ENCODE measurements at regions not wholly inside any gene's neighbourhood (a gene's known extent, or its start where the extent isn't known, plus 50 kb on each side); places are given as distances from the start of the nearest gene placed in this dataset.
"Not testable (repeated sequence)": the region's sequence is repeated elsewhere in the genome, so short reads cannot be mapped to it uniquely, and the experiment has no call there.

DNA sequence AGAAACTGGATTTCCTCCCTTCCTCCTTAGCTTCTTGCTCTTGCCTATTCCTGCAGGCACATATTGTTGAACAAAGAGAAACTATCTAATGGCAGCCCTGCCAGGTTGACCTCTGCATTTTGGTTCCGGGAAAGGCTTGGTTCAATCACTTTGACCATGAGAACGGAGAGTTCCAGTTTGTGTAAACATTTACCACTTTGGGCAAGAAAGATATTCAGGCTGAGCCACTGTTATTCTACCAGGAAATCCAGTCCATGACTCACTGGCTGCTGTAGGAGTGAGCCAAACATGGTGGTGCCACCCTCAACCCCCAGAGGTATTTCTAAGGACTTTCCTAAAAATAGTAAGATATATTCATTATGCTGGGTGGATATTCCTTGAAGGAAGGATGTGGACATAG is 242.2 kb upstream of the OR4E1 start:
- DNase-seq (ENCODE audit: low read depth) = no peak

DNA sequence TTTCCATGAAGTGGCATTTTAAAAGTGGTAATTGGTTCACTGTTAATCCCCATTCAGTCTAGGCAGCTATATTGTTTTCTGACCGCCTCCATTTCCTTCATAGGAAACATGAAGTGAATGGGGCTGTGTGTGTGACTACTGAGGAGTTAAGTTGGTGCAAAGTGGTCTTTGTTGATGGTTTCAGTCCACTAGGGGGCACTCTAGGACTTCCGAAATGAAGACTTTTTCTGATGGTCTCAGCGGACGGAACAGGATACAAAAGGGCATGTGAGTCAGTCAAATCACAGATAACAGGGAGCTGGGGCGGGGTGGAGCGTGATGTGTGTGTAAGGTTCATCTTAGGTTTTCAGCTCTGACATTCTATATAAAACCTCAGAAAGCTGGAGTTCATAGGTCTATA is 240.1 kb upstream of the OR4E1 start:
- DNase-seq (ENCODE audit: low read depth) = no peak

DNA sequence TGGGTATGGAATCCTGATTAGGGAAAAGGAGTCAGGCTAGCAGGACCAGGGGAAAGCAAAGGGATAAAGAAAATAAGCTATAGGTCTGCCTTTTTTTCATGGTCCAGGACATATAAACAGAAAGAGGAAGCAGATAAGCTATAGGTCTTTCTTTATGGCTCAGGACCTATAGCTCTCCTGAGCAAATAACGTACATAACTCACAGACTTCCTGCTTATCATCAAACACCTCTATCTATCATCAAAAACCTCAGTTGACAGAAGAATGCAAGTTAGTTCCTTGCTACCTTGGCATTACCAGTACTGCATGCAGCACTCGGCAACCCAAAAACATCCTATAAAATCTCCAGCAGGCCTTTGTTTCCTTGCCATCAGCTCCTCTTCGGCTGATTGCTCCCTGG is 238.7 kb upstream of the OR4E1 start:
- DNase-seq (ENCODE audit: low read depth) = no peak

DNA sequence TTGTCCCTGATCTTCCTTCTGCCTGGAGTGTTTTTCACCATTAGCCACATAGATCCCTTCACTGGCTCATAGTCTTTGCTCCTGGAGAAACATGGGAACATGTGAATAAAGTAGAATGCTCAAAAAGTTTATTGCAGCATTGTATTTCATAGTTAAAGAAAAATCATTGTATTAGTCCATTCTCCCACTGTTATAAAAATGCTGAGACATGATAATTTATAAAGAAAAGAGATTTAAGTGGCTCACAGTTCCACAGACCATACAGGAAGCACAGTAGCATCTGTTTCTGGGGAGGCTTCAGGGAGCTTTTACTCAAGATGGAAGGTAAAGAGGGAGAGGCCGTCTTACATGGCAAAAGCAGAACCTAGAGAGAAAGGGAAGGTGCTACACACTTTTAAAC is 238.3 kb upstream of the OR4E1 start:
- no peak for DNase-seq (ENCODE audit: low read depth)

DNA sequence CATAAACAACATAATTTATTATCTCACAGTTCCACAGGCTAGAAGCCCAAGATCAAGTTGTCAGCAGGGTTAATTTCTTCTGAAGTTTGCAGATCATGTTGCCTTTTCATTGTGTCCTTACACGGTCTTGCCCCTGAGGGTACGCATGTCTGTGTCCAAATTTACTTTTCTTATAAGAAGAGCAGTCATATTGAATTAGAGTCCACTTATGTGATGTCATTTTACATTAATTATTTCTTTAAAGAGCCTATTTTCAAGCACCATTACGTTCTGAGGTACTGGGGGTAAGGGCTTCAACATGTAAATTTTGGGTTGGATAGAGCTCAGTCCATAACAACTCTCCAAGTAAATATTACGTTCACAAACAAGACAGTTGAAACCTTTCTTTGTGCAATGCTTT is 236.6 kb upstream of the OR4E1 start:
- DNase-seq (ENCODE audit: low read depth) = no peak

DNA sequence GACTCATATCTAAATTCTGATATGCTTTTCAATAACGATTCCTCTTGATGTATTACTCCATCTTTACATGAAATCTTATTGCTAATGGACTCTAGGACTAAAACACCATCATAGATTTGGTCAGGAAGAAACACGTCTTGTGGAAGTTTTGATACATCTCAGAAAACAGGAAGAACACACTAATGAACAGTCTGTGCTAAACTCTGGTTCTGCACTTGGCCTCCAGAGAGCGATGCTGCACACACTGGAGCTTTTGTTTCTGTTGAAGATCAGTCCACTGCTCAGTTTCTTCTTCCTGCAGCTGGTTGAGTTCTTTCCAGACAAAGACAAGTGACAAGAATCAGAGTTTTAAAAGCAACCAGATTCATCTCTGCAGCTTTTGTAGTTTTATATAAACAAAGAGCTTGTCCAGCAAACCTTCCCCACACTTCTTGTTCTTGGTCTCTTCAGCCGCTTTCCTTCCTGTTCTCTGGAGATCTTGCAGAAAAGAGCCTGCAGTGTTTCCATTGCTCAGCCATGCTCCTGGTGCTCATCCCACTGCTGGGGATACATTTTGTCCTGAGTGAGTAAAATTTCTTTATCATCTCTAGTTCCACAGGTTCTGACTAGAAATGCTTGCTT is 229.1 kb upstream of the OR4E1 start:
- no peak for DNase-seq (ENCODE audit: low read depth)

DNA sequence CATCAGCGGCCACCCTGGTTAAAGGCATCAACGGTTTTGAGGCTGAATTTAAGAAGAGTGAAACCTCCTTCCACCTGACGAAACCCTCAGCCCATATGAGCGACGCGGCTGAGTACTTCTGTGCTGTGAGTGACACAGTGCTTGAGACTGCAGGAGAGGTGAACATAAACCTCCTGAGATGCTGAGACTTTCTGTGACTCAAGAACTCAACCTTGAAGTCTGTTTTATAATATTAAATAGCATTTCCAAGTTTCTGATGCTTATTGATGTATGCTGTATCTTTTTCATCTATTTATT is 221.2 kb upstream of the OR4E1 start:
- DNase-seq (ENCODE audit: low read depth) = not testable (repeated sequence)

DNA sequence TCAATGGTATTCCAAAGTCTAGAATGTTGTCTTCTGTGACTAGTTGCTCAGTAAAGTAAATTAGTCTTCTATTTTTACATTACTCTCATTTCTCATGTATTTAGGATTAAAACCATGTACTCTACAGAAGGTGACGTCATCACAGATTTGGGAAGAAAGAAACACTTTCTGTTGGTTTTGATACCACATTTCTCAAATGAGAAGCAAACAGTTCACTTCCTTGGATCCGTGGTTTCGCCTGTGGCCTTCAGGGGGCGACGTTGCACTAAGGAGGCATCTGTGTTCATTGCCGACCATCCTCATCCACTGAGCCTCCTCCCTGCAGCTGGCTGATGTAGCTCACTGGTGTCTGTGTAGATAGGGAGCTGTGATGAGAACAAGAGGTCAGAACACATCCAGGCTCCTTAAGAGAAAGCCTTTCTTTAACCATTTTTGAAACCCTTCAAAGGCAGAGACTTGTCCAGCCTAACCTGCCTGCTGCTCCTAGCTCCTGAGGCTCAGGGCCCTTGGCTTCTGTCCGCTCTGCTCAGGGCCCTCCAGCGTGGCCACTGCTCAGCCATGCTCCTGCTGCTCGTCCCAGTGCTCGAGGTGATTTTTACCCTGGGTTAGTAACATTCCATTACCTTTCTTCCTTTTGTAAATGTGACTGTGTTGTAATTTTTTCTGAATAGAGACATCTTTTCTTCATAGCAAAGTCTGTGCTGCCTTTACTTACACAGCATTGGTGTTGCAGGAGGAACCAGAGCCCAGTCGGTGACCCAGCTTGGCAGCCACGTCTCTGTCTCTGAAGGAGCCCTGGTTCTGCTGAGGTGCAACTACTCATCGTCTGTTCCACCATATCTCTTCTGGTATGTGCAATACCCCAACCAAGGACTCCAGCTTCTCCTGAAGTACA is 220.6 kb upstream of the OR4E1 start:
- no peak for DNase-seq (ENCODE audit: low read depth)

DNA sequence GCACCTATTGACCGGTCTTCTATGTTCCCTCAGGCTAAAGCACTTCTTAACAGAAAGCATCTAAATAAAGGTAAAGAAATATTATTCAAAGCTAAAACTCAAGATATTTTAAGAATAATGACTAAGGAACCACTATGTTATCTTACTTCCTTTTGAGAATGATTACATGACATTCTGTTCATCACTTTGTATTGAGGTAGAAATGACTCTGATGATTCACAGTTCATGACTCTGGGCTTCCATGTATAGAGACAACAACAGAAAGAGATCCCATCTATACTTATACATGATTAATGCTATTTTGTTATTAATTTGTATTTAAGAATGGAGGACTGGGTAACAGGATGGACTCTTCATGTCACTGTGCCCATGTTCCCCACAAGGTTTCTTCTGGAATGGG is 218.3 kb upstream of the OR4E1 start:
- DNase-seq (ENCODE audit: low read depth) = no peak

DNA sequence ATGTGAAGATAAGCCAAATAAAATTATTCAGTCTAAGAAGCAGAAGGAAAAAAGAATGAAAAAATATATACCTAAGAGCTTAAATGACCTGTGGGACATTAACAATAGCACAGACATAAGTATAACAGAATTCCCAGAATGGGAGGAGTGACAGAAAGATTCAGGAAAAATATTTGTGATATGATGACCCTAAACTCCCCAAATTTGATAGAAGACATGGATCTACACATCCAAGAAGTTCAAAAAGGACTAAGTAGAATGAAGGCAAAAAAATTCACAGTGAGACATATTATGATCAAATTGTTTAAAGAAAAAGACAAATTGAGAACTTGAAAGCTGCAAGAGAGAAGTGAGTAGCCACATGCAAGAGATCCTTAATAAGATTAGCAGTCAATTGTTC is 211.4 kb upstream of the OR4E1 start:
- no peak for DNase-seq (ENCODE audit: low read depth)

DNA sequence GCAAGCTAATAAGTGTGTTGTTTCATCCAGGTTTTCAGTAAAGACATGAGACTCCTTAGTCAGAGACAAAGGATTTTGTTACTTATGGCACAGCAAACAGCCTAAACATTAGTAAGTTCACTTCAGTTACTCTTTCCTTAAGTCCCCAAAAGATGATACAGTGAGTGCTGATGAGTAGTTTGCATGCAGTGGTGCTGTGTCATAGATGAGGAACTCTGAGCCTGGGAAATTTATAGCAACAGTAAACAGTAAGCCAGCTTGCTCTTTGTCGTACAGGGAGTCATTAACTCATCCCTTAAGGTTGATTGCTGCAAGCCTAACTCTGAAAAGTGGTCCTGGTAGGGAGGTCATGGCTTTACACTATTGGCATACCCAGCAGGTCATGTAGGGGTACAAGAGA is 208.6 kb upstream of the OR4E1 start:
- no peak for DNase-seq (ENCODE audit: low read depth)

DNA sequence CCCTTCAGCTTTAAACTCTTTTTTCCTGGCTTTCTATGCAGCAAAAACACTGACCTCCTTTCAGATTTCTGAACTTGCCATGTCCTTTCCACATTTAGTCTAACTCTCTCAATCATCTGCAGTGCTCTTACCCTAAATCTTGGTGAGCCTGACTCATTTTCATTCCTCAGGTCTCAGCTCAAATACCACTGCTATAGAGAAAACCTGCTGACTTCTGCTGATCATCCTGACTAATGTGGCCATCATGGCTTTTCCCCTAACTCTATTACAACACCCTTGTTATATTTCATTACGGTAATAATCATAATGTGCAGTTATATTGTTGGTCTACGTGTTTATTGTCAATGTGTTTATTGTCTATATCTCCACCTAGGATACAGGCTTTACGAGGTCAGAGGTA is 207.3 kb upstream of the OR4E1 start:
- DNase-seq (ENCODE audit: low read depth) = no peak

DNA sequence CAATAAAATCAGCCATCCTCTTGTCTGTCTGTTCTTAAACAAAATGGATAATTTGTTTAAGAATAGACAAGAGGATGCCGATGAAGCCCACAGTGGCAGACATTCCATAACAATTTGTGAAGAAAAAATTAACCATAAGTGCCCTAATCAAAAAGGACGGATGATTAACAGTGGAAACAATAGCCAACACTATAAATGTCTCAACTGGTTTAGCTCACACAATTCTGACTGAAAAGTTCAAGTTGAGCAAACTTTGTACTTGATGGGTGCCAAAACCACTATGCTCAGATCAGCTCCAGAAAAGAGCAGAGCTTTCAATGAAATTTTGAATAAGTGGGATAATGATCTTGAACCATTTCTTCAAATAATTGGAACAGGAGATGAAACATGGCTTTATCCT is 202.2 kb upstream of the OR4E1 start:
- DNase-seq (ENCODE audit: low read depth) = no peak

DNA sequence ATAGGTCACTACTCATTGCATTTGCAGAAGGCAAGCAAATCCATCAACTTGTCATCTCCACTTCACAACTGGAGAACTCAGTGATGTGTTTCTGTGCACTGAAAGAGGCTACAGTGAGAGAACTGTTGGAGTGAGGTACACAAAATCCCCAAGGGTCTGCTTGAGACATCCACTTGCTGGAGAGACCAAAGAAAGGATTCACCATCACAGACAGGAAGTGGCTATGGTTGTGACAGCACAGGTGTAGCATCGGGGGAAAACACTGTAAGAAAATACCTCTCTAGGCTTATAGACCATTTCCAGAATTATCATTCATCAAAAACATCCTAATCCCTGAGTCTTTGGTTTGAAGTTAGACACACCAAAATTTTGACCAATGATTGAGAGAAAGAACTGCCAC is 201.3 kb upstream of the OR4E1 start:
- DNase-seq (ENCODE audit: low read depth) = no peak

DNA sequence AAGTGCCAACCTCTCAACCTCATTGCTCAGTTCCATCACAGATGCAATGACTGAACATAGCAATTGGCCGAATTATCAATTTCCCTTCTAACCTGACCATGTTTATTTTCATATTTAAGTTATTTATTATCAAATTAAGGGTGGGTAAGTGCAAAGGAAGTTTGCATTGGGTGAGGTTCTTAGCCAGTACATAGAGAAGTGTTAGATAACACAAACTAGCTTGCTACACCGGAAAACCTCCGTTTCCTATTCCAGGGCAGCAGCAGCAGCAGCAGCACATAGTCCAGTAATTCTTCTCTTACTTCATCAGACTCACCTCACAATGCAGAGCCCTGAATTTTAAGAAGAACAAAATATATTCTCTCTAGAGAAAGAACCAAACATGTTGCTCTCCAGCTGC is 200.5 kb upstream of the OR4E1 start:
- DNase-seq (ENCODE audit: low read depth) = no peak

DNA sequence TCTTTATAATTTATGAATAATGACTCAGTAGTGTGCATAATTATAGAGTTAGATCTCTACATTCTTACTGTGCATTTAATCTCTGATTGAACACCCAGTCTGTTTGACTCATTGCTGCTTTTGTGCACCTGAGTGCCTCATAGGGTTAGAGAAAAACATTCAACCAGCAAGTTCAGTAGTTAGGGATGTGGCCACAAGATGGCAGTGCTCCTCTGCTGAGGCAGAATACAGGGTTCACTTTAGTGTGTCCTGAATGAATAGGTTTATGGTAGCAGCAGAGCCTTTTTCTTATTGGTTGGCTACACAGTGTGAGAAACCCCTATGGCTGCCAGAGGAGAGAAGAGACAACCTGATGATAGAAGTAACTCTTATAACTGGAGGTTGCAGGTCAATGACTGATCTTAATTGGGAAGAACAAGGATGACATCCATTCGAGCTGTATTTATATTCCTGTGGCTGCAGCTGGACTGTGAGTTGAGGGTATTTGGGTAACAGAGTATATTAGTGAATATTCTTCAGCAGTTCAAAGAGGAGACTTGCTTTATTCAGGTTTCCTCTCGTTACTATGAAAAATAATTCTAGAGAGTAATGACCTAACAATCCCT is 194.9 kb upstream of the OR4E1 start:
- DNase-seq (ENCODE audit: low read depth) = no peak

DNA sequence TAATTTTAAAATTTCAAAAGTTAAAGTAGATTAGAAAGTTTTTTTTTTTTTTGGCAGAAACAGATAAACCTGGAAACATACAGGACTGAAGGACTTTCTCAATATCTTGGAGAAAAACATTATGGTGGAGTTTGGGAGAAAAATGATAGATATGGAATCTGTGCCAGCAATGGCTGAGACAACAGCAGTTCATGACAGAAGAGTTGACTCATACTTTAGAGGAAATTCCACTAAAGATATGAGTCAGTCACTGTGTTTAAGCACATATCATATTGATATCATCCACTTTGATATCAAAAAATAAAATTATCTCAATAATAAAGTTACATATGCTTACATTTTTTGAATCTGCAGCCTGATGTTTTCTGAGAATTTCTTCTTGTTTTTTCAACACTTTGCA is 193.9 kb upstream of the OR4E1 start:
- DNase-seq (ENCODE audit: low read depth) = no peak

DNA sequence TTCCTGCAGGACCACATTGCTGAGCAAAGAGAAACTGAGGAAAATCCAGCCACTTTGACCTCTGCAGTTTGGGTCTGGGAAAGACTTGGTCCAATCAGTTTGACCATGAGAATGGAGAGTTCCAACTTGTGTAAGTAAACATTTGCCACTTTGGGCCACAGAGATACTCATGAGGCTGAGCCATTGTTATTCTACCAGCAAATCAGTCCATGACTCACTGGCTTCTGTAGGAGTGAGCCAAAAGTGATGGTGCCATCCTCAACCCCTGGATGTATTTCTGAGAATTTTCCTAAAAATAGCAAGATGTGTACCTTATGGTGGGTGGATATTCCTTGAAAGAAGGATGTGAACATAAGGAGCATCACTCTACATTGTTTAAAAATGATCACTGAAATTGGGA is 192.9 kb upstream of the OR4E1 start:
- DNase-seq (ENCODE audit: low read depth) = no peak

DNA sequence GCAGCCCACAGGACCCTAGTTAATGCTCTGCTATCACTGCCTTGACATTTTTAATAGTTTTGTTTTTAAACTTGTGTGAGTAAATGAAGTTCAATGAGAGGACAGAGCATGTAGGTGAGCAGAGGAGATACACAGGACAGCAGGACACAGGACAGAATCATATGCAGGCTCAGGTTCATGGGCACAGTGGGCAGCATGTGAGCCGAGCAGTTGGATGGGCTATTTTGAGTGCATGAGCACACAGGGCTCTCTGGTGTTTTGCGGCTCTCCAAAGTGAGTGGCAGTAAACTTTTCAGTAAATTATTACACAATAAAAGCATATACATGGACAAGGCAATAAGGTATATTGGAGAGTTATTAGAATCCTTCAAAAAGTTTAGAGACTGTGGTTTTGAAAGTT is 189.7 kb upstream of the OR4E1 start:
- no peak for DNase-seq (ENCODE audit: low read depth)

DNA sequence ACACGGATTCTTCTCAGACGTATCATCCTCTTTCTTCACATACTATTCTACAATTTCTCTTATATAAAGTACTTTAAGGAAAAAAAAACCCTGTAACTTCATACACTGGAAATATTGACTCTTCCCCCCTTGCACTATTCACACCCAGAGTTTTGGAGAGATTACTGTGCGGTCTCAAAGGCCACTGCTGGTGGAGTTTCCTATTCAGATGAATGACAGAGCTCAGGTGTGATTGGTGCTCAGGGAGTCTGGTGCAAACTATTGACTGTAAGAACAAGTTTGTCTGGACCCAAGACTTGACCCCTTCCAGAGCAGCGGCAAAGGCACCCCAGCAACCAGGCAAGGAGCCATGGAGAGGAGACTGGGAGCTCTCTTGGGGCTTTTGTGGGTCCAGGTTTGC is 187.5 kb upstream of the OR4E1 start:
- DNase-seq (ENCODE audit: low read depth) = no peak

DNA sequence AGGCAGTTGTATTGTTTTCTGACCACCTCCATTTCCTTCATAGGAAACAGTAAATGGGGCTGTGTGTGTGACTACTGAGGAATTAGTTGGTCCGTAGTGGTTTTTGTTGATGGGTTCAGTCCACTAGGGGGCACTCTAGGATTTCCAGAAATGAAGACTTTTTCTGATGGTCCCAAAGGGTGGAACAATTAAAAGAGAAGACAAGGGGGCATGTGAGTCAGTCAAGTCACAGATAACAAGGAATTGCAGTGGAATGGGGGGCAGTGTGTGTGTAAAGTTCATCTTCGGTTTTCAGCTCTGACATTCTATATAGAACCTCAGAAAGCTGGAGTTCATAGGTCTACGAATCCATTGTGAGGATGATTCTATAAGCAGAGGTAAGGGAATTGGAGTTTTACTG is 186.6 kb upstream of the OR4E1 start:
- DNase-seq (ENCODE audit: low read depth) = no peak

DNA sequence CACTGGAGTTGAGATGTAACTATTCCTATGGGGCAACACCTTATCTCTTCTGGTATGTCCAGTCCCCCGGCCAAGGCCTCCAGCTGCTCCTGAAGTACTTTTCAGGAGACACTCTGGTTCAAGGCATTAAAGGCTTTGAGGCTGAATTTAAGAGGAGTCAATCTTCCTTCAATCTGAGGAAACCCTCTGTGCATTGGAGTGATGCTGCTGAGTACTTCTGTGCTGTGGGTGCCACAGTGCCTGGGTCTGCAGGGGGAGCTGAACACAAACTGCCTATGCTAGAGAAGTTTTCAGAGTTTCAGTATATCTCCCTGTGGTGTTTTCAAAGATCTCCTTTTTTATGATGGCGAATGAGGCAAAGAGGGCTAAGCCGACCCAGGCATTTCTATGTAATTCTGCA is 179.2 kb upstream of the OR4E1 start:
- DNase-seq (ENCODE audit: low read depth) = no peak

DNA sequence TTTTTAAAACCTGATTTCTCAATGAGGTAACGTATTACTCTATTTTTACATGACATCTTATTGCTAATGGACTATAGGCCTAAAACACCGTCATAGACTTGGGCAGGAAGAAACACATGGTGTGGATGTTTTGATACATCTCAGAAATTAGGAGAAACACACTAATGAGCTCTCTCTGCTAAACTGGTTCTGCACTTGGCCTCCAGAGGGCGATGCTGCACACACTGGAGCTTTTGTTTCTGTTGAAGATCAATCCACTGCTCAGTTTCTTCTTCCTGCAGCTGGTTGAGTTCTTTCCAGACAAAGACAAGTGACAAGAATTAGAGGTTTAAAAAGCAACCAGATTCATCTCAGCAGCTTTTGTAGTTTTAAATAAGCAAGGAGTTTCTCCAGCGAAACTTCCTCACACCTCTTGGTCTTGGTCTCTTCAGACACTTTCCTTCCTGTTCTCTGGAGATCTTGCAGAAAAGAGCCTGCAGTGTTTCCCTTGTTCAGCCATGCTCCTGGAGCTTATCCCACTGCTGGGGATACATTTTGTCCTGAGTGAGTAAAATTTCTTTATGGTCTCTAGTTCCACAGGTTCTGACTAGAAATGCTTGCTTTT is 178.5 kb upstream of the OR4E1 start:
- no peak for DNase-seq (ENCODE audit: low read depth)
